ENCODE measurements at regions not wholly inside any gene's neighbourhood (a gene's known extent, or its start where the extent isn't known, plus 50 kb on each side); places are given as distances from the start of the nearest gene placed in this dataset.
"Not testable (repeated sequence)": the region's sequence is repeated elsewhere in the genome, so short reads cannot be mapped to it uniquely, and the experiment has no call there.

GRCh38 chr6:72466471-72466870 lies 155.4 kb upstream of the KCNQ5 start:
- H3K36me3 Mint-ChIP-seq (ENCODE audit: insufficient read depth): no peaks in the 10 kb centered on the region
- no peak for TF ChIP-seq CTCF (IDR thresholded peaks at IDR 0.05; ENCODE audit: unreplicated experiment)
- no peak for DNase-seq (ENCODE audit: low spot score, unreplicated experiment)
- peaks cover 1% of the 10 kb centered on the region for H3K4me1 Mint-ChIP-seq (ENCODE audit: low read depth)
- peaks cover 4% of the 10 kb centered on the region for H3K9me3 Mint-ChIP-seq (ENCODE audit: low read depth)
- peaks cover 16% of the 10 kb centered on the region for H3K27me3 Mint-ChIP-seq
- H3K27ac Mint-ChIP-seq: no peak overlapping the region
- H3K4me3 Mint-ChIP-seq (ENCODE audit: low read depth): no peak overlapping the region

GRCh38 chr6:72466971-72467566 lies 154.8 kb upstream of the KCNQ5 start:
- peaks cover 4% of the 10 kb centered on the region for H3K9me3 Mint-ChIP-seq (ENCODE audit: low read depth)
- no peak for TF ChIP-seq CTCF (IDR thresholded peaks at IDR 0.05; ENCODE audit: unreplicated experiment)
- H3K27me3 Mint-ChIP-seq: peaks cover 16% of the 10 kb centered on the region
- no peak for DNase-seq (ENCODE audit: low spot score, unreplicated experiment)
- no peak overlapping the region for H3K27ac Mint-ChIP-seq
- peaks cover 1% of the 10 kb centered on the region for H3K4me1 Mint-ChIP-seq (ENCODE audit: low read depth)
- no peaks in the 10 kb centered on the region for H3K36me3 Mint-ChIP-seq (ENCODE audit: insufficient read depth)
- no peak overlapping the region for H3K4me3 Mint-ChIP-seq (ENCODE audit: low read depth)

DNA sequence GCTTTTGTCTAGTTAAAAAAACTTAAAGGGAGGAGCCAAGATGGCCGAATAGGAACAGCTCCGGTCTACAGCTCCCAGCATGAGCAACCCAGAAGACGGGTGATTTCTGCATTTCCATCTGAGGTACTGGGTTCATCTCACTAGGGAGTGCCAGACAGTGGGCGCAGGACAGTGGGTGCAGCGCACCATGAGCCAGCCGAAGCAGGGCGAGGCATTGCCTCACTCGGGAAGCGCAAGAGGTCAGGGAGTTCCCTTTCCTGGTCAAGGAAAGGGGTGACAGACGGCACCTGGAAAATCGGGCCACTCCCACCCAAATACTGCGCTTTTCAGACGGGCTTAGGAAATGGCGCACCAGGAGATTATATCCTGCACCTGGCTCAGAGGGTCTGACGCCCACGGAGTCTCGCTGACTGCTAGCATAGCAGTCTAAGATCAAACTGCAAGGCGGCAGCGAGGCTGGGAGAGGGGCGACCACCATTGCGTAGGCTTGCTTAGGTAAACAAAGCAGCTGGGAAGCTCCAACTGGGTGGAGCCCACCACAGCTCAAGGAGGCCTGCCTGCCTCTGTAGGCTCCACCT lies 152.4 kb upstream of the KCNQ5 start:
- H3K9me3 Mint-ChIP-seq (ENCODE audit: low read depth); H3K27ac Mint-ChIP-seq; H3K4me3 Mint-ChIP-seq (ENCODE audit: low read depth); DNase-seq (ENCODE audit: low spot score, unreplicated experiment); H3K4me1 Mint-ChIP-seq (ENCODE audit: low read depth); H3K36me3 Mint-ChIP-seq (ENCODE audit: insufficient read depth): not testable (repeated sequence)
- peaks cover 13% of the 10 kb centered on the region for H3K27me3 Mint-ChIP-seq

- Mint-ChIP-seq H3K9me3 (ENCODE audit: low read depth) (no peaks in the 10 kb centered on the region), H3K4me3 (ENCODE audit: low read depth) (no peak overlapping the region), H3K4me1 (ENCODE audit: low read depth) (no peaks in the 10 kb centered on the region), H3K36me3 (ENCODE audit: insufficient read depth) (no peaks in the 10 kb centered on the region), H3K27ac (no peak overlapping the region), H3K27me3 (no peaks in the 10 kb centered on the region)
- no peak for DNase-seq (ENCODE audit: low spot score, unreplicated experiment)
- no peak for TF ChIP-seq CTCF (IDR thresholded peaks at IDR 0.05; ENCODE audit: unreplicated experiment)
Observed at GRCh38 chr6:72476051-72476450, 145.8 kb upstream of the KCNQ5 start.

GRCh38 chr6:72476646-72477045 lies 145.2 kb upstream of the KCNQ5 start:
- Mint-ChIP-seq H3K9me3 (ENCODE audit: low read depth) (no peaks in the 10 kb centered on the region), H3K4me1 (ENCODE audit: low read depth) (no peaks in the 10 kb centered on the region), H3K27me3 (no peaks in the 10 kb centered on the region), H3K4me3 (ENCODE audit: low read depth) (no peak overlapping the region), H3K27ac (no peak overlapping the region), H3K36me3 (ENCODE audit: insufficient read depth) (no peaks in the 10 kb centered on the region)
- no peak for TF ChIP-seq CTCF (IDR thresholded peaks at IDR 0.05; ENCODE audit: unreplicated experiment)
- DNase-seq (ENCODE audit: low spot score, unreplicated experiment): no peak

- Mint-ChIP-seq H3K36me3 (ENCODE audit: insufficient read depth) (no peaks in the 10 kb centered on the region), H3K4me1 (ENCODE audit: low read depth) (no peaks in the 10 kb centered on the region), H3K27ac (no peak overlapping the region), H3K9me3 (ENCODE audit: low read depth) (no peaks in the 10 kb centered on the region), H3K27me3 (no peaks in the 10 kb centered on the region), H3K4me3 (ENCODE audit: low read depth) (no peak overlapping the region)
- no peak for DNase-seq (ENCODE audit: low spot score, unreplicated experiment)
- no peak for TF ChIP-seq CTCF (IDR thresholded peaks at IDR 0.05; ENCODE audit: unreplicated experiment)
Observed at GRCh38 chr6:72495441-72495840, 126.4 kb upstream of the KCNQ5 start.
